MM.1S (cell line): ENCODE measurements at regions not wholly inside any gene's neighbourhood (a gene's known extent, or its start where the extent isn't known, plus 50 kb on each side); places are given as distances from the start of the nearest gene placed in this dataset.
"Not testable (repeated sequence)": the region's sequence is repeated elsewhere in the genome, so short reads cannot be mapped to it uniquely, and the experiment has no call there.

Experiments used
- EZH2 ChIP-seq: fragments of 300-600 bp; sonication (generic); optimal IDR thresholded peaks from 2 replicates; pipeline ENCODE3; 2017; ENCODE audit warnings: low read depth, mild to moderate bottlenecking, antibody characterized with exemption, low read length, mixed read lengths
- EZH2phosphoT487 ChIP-seq: fragments of 300-600 bp; sonication (generic); IDR thresholded peaks from 2 replicates; pipeline ENCODE4 v1.6.1; 2018; ENCODE audit warnings: antibody characterized with exemption, low read length
- TF ChIP-seq, protein P1 (sequence below): fragments of 300-600 bp; sonication (generic); IDR thresholded peaks from 2 replicates; pipeline ENCODE4 v1.5.1; 2016; ENCODE audit warnings: antibody characterized with exemption, low read length, mixed read lengths

DNA sequence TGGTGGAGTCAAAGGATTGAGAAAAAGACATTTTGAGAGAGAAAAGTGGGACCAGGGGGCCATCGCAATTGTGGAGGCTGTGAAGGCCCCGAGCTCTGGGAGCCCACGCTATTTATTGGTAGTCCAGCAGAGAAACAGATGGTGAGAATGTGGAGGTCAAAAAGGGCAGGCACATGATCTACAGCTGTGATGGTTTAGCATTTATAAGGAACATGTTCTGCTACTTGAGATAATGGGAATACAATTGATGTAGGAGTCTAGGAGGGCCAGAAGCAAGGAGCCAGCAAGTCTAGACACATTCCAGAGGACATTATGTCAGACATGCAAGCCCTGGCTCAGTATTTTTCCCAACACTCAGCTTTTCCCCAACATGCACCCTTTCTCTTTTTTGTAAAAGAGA is 283.4 kb upstream of the MTPN start:
- not testable (repeated sequence) for TF ChIP-seq EZH2, EZH2phosphoT487
- TF ChIP-seq, protein P1, sequence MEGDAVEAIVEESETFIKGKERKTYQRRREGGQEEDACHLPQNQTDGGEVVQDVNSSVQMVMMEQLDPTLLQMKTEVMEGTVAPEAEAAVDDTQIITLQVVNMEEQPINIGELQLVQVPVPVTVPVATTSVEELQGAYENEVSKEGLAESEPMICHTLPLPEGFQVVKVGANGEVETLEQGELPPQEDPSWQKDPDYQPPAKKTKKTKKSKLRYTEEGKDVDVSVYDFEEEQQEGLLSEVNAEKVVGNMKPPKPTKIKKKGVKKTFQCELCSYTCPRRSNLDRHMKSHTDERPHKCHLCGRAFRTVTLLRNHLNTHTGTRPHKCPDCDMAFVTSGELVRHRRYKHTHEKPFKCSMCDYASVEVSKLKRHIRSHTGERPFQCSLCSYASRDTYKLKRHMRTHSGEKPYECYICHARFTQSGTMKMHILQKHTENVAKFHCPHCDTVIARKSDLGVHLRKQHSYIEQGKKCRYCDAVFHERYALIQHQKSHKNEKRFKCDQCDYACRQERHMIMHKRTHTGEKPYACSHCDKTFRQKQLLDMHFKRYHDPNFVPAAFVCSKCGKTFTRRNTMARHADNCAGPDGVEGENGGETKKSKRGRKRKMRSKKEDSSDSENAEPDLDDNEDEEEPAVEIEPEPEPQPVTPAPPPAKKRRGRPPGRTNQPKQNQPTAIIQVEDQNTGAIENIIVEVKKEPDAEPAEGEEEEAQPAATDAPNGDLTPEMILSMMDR, result not testable (repeated sequence)
